Kidney (tissue), 13 donors: ENCODE measurements at regions not wholly inside any gene's neighbourhood (a gene's known extent, or its start where the extent isn't known, plus 50 kb on each side); places are given as distances from the start of the nearest gene placed in this dataset.
A peak's percentile ranks its signal among the peaks of the same experiment; 100 is the strongest.

Experiments
- DNase-seq, 5 donors: peaks; one replicate each; pipeline ENCODE4 v3.0.0-alpha.2; 2013 to 2020
- FAIRE-seq: peaks from 2 replicates; lab custom pipeline; 2012; peaks lifted over from hg19 to GRCh38; lab: Jason Lieb, UNC
- H3K27ac ChIP-seq, 2 donors: one replicate each; pipeline ENCODE4 v1.7.0; 2013; ENCODE audit warnings: low read depth in 2 of 2, low read length in 2 of 2, inconsistent platforms in 1 of 2
- H3K27me3 ChIP-seq: one replicate; pipeline ENCODE4 v1.7.1; 2013; ENCODE audit warnings: low read length, inconsistent platforms; ENCODE audit not compliant: control insufficient read depth, insufficient read depth
- H3K36me3 ChIP-seq, 3 donors: one replicate each; pipeline versions ENCODE4 v1.7.0 to v1.7.1; 2013; ENCODE audit warnings: low read length in 3 of 3, control low read depth in 1 of 3, inconsistent platforms in 1 of 3; ENCODE audit not compliant: insufficient read depth in 3 of 3, control insufficient read depth in 2 of 3
- H3K4me1 ChIP-seq, 3 donors: one replicate each; pipeline versions ENCODE4 v1.7.0 to v1.7.1; 2013; ENCODE audit warnings: low read length in 3 of 3, inconsistent platforms in 1 of 3, low read depth in 1 of 3; ENCODE audit not compliant: control insufficient read depth in 2 of 3, insufficient read depth in 2 of 3
- H3K4me3 ChIP-seq, 3 donors: one replicate each; pipeline versions ENCODE4 v1.7.0 to v1.8.1; 2013; ENCODE audit warnings: low read length in 3 of 3, control low read depth in 1 of 3, inconsistent platforms in 1 of 3
- H3K9ac ChIP-seq, 3 donors: one replicate each; pipeline versions ENCODE4 v1.7.0 to v1.7.1; 2013; ENCODE audit warnings: low read length in 3 of 3, control low read depth in 1 of 3, inconsistent platforms in 1 of 3
- H3K9me3 ChIP-seq, 3 donors: one replicate each; pipeline versions ENCODE4 v1.7.0 to v1.7.1; 2013; ENCODE audit warnings: low read length in 3 of 3, control low read depth in 1 of 3, inconsistent platforms in 1 of 3; ENCODE audit not compliant: control insufficient read depth in 2 of 3, insufficient read depth in 1 of 3
- CTCF ChIP-seq: IDR thresholded peaks from 3 replicates; pipeline ENCODE4 v1.5.1; 2012; ENCODE audit warnings: mild to moderate bottlenecking, moderate library complexity, borderline replicate concordance; ENCODE audit not compliant: insufficient read depth; ENCODE audit errors: extremely low read depth
- intact Hi-C: fragments of 100-400 bp; cut with DNase I; formaldehyde crosslinking; loops from one replicate; pipeline ENCODE4 v1.11.1; 2022
- donor health status: control.
- donor health status: control.
- donor health status: control.
- donor health status: control.
- donor health status: control.
- donor health status: DM: yes; HTN: yes; CAD: no.
- donor health status: Normal renal cell carcinoma (clear cell type).

- peak in 1 of 5 donors; percentile 26 for DNase-seq
Measured at GRCh38 chr2:8440029-8440778, 241.7 kb upstream of the ID2 start.

GRCh38 chr2:8441371-8441770, 240.5 kb upstream of the ID2 start:
- H3K9me3 ChIP-seq: no peaks in the 10 kb centered on the region
- DNase-seq (peak in 1 of 5 donors; percentile 2), FAIRE-seq (no peak)
- H3K9ac ChIP-seq: no peak overlapping the region
- TF ChIP-seq CTCF: no peak
- no peaks in the 10 kb centered on the region for H3K36me3 ChIP-seq
- H3K27me3 ChIP-seq: no peaks in the 10 kb centered on the region
- no peak overlapping the region for H3K4me3 ChIP-seq
- intact Hi-C loops: no loop called here
- H3K4me1 ChIP-seq: no peaks in the 10 kb centered on the region
- no peak overlapping the region for H3K27ac ChIP-seq

More at GRCh38 chr2:8440029-8440778, 241.7 kb upstream of the ID2 start:
- TF ChIP-seq CTCF: no peak
- H3K9ac ChIP-seq: no peak overlapping the region
- no peaks in the 10 kb centered on the region for H3K9me3 ChIP-seq
- no peak for FAIRE-seq
- H3K4me1 ChIP-seq: no peaks in the 10 kb centered on the region
- no peak overlapping the region for H3K27ac ChIP-seq
- H3K4me3 ChIP-seq: no peak overlapping the region
- intact Hi-C loops: no loop called here
- H3K27me3 ChIP-seq: no peaks in the 10 kb centered on the region
- no peaks in the 10 kb centered on the region for H3K36me3 ChIP-seq

GRCh38 chr2:8441986-8442385, 239.9 kb upstream of the ID2 start:
- no peak overlapping the region for H3K4me3 ChIP-seq
- H3K36me3 ChIP-seq: no peaks in the 10 kb centered on the region
- TF ChIP-seq CTCF: no peak
- H3K9ac ChIP-seq: no peak overlapping the region
- intact Hi-C loops: no loop called here
- DNase-seq: peak in 2 of 5 donors; percentile 1 to 11
- no peaks in the 10 kb centered on the region for H3K27me3 ChIP-seq
- no peaks in the 10 kb centered on the region for H3K4me1 ChIP-seq
- no peak overlapping the region for H3K27ac ChIP-seq
- no peak for FAIRE-seq
- no peaks in the 10 kb centered on the region for H3K9me3 ChIP-seq
